ENCODE measurements at regions not wholly inside any gene's neighbourhood (a gene's known extent, or its start where the extent isn't known, plus 50 kb on each side); places are given as distances from the start of the nearest gene placed in this dataset.

- no peak for TF ChIP-seq CTCF (IDR thresholded peaks at IDR 0.05; ENCODE audit: insufficient read depth, low read length)
- TF ChIP-seq POLR2AphosphoS5 (IDR thresholded peaks at IDR 0.05; ENCODE audit: low read depth), result no peak
- TF ChIP-seq REST (IDR thresholded peaks at IDR 0.05; ENCODE audit: insufficient replicate concordance, low read depth), result no peak
These were observed 302.0 kb upstream of the RND3 start for GRCh38 chr2:150789376-150789905.
